ENCODE measurements at regions not wholly inside any gene's neighbourhood (a gene's known extent, or its start where the extent isn't known, plus 50 kb on each side); places are given as distances from the start of the nearest gene placed in this dataset.
A peak's percentile ranks its signal among the peaks of the same experiment; 100 is the strongest.

- ATAC-seq, result no peak
- Histone ChIP-seq H3K27me3 (ENCODE audit: low read length) (no peaks in the 10 kb centered on the region), H4K20me1 (ENCODE audit: low read length) (no peaks in the 10 kb centered on the region), H3K4me2 (ENCODE audit: low read length) (no peak overlapping the region), H3F3A (ENCODE audit: low read length, unreplicated experiment) (no peaks in the 10 kb centered on the region), H3K79me2 (ENCODE audit: low read length) (no peaks in the 10 kb centered on the region), H3K27ac (ENCODE audit: low read length) (no peak overlapping the region), H3K36me3 (ENCODE audit: low read depth, low read length) (no peaks in the 10 kb centered on the region), H3K9ac (ENCODE audit: low read length) (no peak overlapping the region), H3K9me3 (ENCODE audit: low read length) (no peaks in the 10 kb centered on the region), H3K4me1 (ENCODE audit: insufficient read depth, low read length) (peaks cover 32% of the 10 kb centered on the region), H3K9me2 (replicated peaks; ENCODE audit: low read length) (no peaks in the 10 kb centered on the region), H3K4me3 (ENCODE audit: low read length) (no peak overlapping the region), H2AFZ (ENCODE audit: low read length) (no peak overlapping the region)
- DNase-seq, result no peak
- ChIA-PET POLR2A (ENCODE audit: unreplicated experiment) (no interaction called here), CTCF (no interaction called here)
- TF ChIP-seq EZH2phosphoT487 (IDR thresholded peaks at IDR 0.05; ENCODE audit: borderline replicate concordance, low read length), result no peak
- TF ChIP-seq, protein P1, sequence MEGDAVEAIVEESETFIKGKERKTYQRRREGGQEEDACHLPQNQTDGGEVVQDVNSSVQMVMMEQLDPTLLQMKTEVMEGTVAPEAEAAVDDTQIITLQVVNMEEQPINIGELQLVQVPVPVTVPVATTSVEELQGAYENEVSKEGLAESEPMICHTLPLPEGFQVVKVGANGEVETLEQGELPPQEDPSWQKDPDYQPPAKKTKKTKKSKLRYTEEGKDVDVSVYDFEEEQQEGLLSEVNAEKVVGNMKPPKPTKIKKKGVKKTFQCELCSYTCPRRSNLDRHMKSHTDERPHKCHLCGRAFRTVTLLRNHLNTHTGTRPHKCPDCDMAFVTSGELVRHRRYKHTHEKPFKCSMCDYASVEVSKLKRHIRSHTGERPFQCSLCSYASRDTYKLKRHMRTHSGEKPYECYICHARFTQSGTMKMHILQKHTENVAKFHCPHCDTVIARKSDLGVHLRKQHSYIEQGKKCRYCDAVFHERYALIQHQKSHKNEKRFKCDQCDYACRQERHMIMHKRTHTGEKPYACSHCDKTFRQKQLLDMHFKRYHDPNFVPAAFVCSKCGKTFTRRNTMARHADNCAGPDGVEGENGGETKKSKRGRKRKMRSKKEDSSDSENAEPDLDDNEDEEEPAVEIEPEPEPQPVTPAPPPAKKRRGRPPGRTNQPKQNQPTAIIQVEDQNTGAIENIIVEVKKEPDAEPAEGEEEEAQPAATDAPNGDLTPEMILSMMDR (conservative IDR thresholded peaks at IDR 0.05; ENCODE audit: low read depth, low read length), result no peak
- no peak for TF ChIP-seq EZH2 (IDR thresholded peaks at IDR 0.05; ENCODE audit: low read length, unreplicated experiment)
- intact Hi-C loops (cut with micrococcal nuclease), result no loop called here
- BruUV-seq (replicated peaks), result no TSS peak
Measured at GRCh38 chr2:212938144-212938793, 213.1 kb downstream of the IKZF2 start.

GRCh38 chr2:212936572-212936971 lies 214.8 kb downstream of the IKZF2 start:
- ATAC-seq, result no peak
- Histone ChIP-seq H3K36me3 (ENCODE audit: low read depth, low read length) (no peaks in the 10 kb centered on the region), H3K79me2 (ENCODE audit: low read length) (no peaks in the 10 kb centered on the region), H2AFZ (ENCODE audit: low read length) (no peak overlapping the region), H3K4me2 (ENCODE audit: low read length) (no peak overlapping the region), H3K9ac (ENCODE audit: low read length) (no peak overlapping the region), H3F3A (ENCODE audit: low read length, unreplicated experiment) (no peaks in the 10 kb centered on the region), H3K27ac (ENCODE audit: low read length) (no peak overlapping the region), H3K9me3 (ENCODE audit: low read length) (no peaks in the 10 kb centered on the region), H3K4me1 (ENCODE audit: insufficient read depth, low read length) (peaks cover 30% of the 10 kb centered on the region), H3K9me2 (replicated peaks; ENCODE audit: low read length) (no peaks in the 10 kb centered on the region), H3K4me3 (ENCODE audit: low read length) (no peak overlapping the region), H3K27me3 (ENCODE audit: low read length) (no peaks in the 10 kb centered on the region), H4K20me1 (ENCODE audit: low read length) (no peaks in the 10 kb centered on the region)
- intact Hi-C loops (cut with micrococcal nuclease), result no loop called here
- ChIA-PET POLR2A (ENCODE audit: unreplicated experiment) (no interaction called here), CTCF (no interaction called here)
- DNase-seq, result no peak
- BruUV-seq (replicated peaks), result no TSS peak
- TF ChIP-seq EZH2phosphoT487 (IDR thresholded peaks at IDR 0.05; ENCODE audit: borderline replicate concordance, low read length), result no peak

- Histone ChIP-seq H3K36me3 (ENCODE audit: low read depth, low read length) (no peaks in the 10 kb centered on the region), H3K9ac (ENCODE audit: low read length) (no peak overlapping the region), H3K4me3 (ENCODE audit: low read length) (no peak overlapping the region), H4K20me1 (ENCODE audit: low read length) (no peaks in the 10 kb centered on the region), H3K9me2 (replicated peaks; ENCODE audit: low read length) (no peaks in the 10 kb centered on the region), H3K9me3 (ENCODE audit: low read length) (no peaks in the 10 kb centered on the region), H3K27me3 (ENCODE audit: low read length) (no peaks in the 10 kb centered on the region), H2AFZ (ENCODE audit: low read length) (no peak overlapping the region), H3K27ac (ENCODE audit: low read length) (no peak overlapping the region), H3K4me2 (ENCODE audit: low read length) (no peak overlapping the region), H3F3A (ENCODE audit: low read length, unreplicated experiment) (no peaks in the 10 kb centered on the region), H3K79me2 (ENCODE audit: low read length) (no peaks in the 10 kb centered on the region), H3K4me1 (ENCODE audit: insufficient read depth, low read length) (peaks cover 22% of the 10 kb centered on the region)
- ChIA-PET CTCF (no interaction called here), POLR2A (ENCODE audit: unreplicated experiment) (interaction anchor here (0.6 kb wide), 1 partner anchor 45 kb away, joined by 4 read pairs; no protein-coding TSS in a partner anchor)
- DNase-seq (peak; percentile 36), ATAC-seq (peak; percentile 38)
- BruUV-seq (replicated peaks), result no TSS peak
- no peak for TF ChIP-seq EZH2phosphoT487 (IDR thresholded peaks at IDR 0.05; ENCODE audit: borderline replicate concordance, low read length)
- TF ChIP-seq EZH2 (IDR thresholded peaks at IDR 0.05; ENCODE audit: low read length, unreplicated experiment), result no peak
- TF ChIP-seq, protein P1 (conservative IDR thresholded peaks at IDR 0.05; ENCODE audit: low read depth, low read length), result no peak
- intact Hi-C loops (cut with micrococcal nuclease), result no loop called here
Measured at GRCh38 chr2:212935752-212936151, 215.7 kb downstream of the IKZF2 start.

Data from PC-3 (cell line).